Neural cell (in vitro differentiated cells): ENCODE measurements at regions not wholly inside any gene's neighbourhood (a gene's known extent, or its start where the extent isn't known, plus 50 kb on each side); places are given as distances from the start of the nearest gene placed in this dataset.

Experiments used
- H2AFZ ChIP-seq: fragments of 200-600, 300-800 bp; sonication (generic), shearing (Covaris generic); 2 replicates; pipeline ENCODE4 v1.6.0; 2014; ENCODE audit warnings: low read depth, mild to moderate bottlenecking, antibody characterized with exemption, low read length, moderate library complexity
- H3F3A ChIP-seq: fragments of 200-600 bp; shearing (Covaris generic); 2 replicates; pipeline ENCODE4 v1.6.1; 2016; ENCODE audit warnings: mild to moderate bottlenecking, moderate library complexity, mixed read lengths, antibody characterized with exemption, low read length; ENCODE audit not compliant: insufficient read depth, poor library complexity, severe bottlenecking
- H3K27ac ChIP-seq: fragments of 200-600, 300-800 bp; sonication (generic), shearing (Covaris generic); 2 replicates; pipeline ENCODE4 v1.5.1; 2014; ENCODE audit warnings: mild to moderate bottlenecking, low read length, moderate library complexity
- H3K27me3 ChIP-seq: fragments of 300-800, 200-600 bp; sonication (generic), shearing (Covaris generic); 2 replicates; pipeline ENCODE4 v1.6.0; 2014; ENCODE audit warnings: mild to moderate bottlenecking, low read depth, low read length, moderate library complexity; ENCODE audit not compliant: insufficient read depth
- H3K36me3 ChIP-seq: fragments of 300-800, 200-600 bp; sonication (generic), shearing (Covaris generic); 2 replicates; pipeline ENCODE4 v1.5.1; 2014; ENCODE audit warnings: mild to moderate bottlenecking, antibody characterized with exemption, low read length, moderate library complexity; ENCODE audit not compliant: insufficient read depth
- H3K4me2 ChIP-seq: fragments of 300-800, 200-600 bp; sonication (generic), shearing (Covaris generic); 2 replicates; pipeline ENCODE4 v1.6.0; 2014; ENCODE audit warnings: mild to moderate bottlenecking, low read length
- H3K4me3 ChIP-seq: fragments of 300-800, 200-600 bp; sonication (generic), shearing (Covaris generic); 2 replicates; pipeline ENCODE4 v1.5.1; 2014; ENCODE audit warnings: mild to moderate bottlenecking, low read length, moderate library complexity
- H3K79me2 ChIP-seq: fragments of 200-600 bp; shearing (Covaris generic); replicated peaks from 2 replicates; pipeline ENCODE4 v1.6.0; 2014; ENCODE audit warnings: mild to moderate bottlenecking, low read length, moderate library complexity; ENCODE audit not compliant: insufficient read depth
- H3K9ac ChIP-seq: fragments of 300-800, 200-600 bp; sonication (generic), shearing (Covaris generic); 2 replicates; pipeline ENCODE4 v1.6.1; 2016; ENCODE audit warnings: mild to moderate bottlenecking, low read length, mixed read lengths
- H3K9me2 ChIP-seq: fragments of 200-600 bp; shearing (Covaris generic); 2 replicates; pipeline ENCODE4 v1.6.1; 2016; ENCODE audit warnings: mild to moderate bottlenecking, low read length, mixed read lengths; ENCODE audit not compliant: insufficient read depth
- H3K9me3 ChIP-seq: fragments of 200-600, 300-800 bp; sonication (generic), shearing (Covaris generic); 2 replicates; pipeline ENCODE4 v1.6.1; 2016; ENCODE audit warnings: mild to moderate bottlenecking, mixed run types, low read length, moderate library complexity, mixed read lengths
- H4K20me1 ChIP-seq: fragments of 200-600 bp; shearing (Covaris generic); 2 replicates; pipeline ENCODE4 v1.6.1; 2016; ENCODE audit warnings: mild to moderate bottlenecking, mixed run types; ENCODE audit not compliant: insufficient read depth
- CTCF ChIP-seq: fragments of 450-650 bp; IDR thresholded peaks from 2 replicates; pipeline ENCODE4 v1.5.1; 2014; ENCODE audit warnings: antibody characterized with exemption, mild to moderate bottlenecking, moderate library complexity; ENCODE audit not compliant: poor library complexity, severe bottlenecking
- EP300 ChIP-seq: fragments of 450-650 bp; conservative IDR thresholded peaks from 2 replicates; pipeline ENCODE4 v1.6.1; 2014; ENCODE audit warnings: antibody characterized with exemption, mild to moderate bottlenecking, moderate library complexity; ENCODE audit not compliant: poor library complexity, severe bottlenecking
- EZH2 ChIP-seq: fragments of 200-600, 300-800 bp; shearing (Covaris generic), sonication (generic); IDR thresholded peaks from 2 replicates; pipeline ENCODE4 v1.6.1; 2014; ENCODE audit warnings: antibody characterized with exemption, low read length, borderline replicate concordance, mild to moderate bottlenecking; ENCODE audit not compliant: insufficient read depth, poor library complexity, severe bottlenecking
- MXI1 ChIP-seq: fragments of 450-650 bp; conservative IDR thresholded peaks from 2 replicates; pipeline ENCODE4 v1.6.1; 2014; ENCODE audit warnings: antibody characterized with exemption, mild to moderate bottlenecking; ENCODE audit not compliant: poor library complexity, severe bottlenecking
- POLR2AphosphoS5 ChIP-seq: IDR thresholded peaks from 2 replicates; pipeline ENCODE4 v1.6.1; 2012
- RAD21 ChIP-seq: fragments of 450-650 bp; conservative IDR thresholded peaks from 2 replicates; pipeline ENCODE4 v1.6.1; 2014; ENCODE audit warnings: antibody characterized with exemption, mild to moderate bottlenecking, moderate library complexity
- REST ChIP-seq: IDR thresholded peaks from 2 replicates; pipeline ENCODE4 v1.6.1; 2012; ENCODE audit warnings: borderline replicate concordance
- SMC3 ChIP-seq: fragments of 450-650 bp; conservative IDR thresholded peaks from 2 replicates; pipeline ENCODE4 v1.6.1; 2014; ENCODE audit warnings: antibody characterized with exemption, mild to moderate bottlenecking, moderate library complexity; ENCODE audit not compliant: poor library complexity
- TAF1 ChIP-seq: IDR thresholded peaks from 2 replicates; pipeline ENCODE4 v1.6.1; 2012; ENCODE audit warnings: low read depth

- Histone ChIP-seq H3K4me3 (no peak overlapping the region), H3K9me2 (no peaks in the 10 kb centered on the region), H2AFZ (no peak overlapping the region), H3K9ac (no peak overlapping the region), H3K9me3 (peaks cover 5% of the 10 kb centered on the region), H4K20me1 (no peaks in the 10 kb centered on the region), H3F3A (no peaks in the 10 kb centered on the region), H3K27me3 (no peaks in the 10 kb centered on the region), H3K36me3 (no peaks in the 10 kb centered on the region), H3K79me2 (no peaks in the 10 kb centered on the region), H3K4me2 (no peak overlapping the region), H3K27ac (no peak overlapping the region)
- TF ChIP-seq MXI1 (no peak), SMC3 (no peak), EP300 (no peak), REST (no peak), RAD21 (no peak), CTCF (no peak), EZH2 (no peak), POLR2AphosphoS5 (no peak)
Measured at GRCh38 chr5:28355831-28356230, 1317.4 kb upstream of the CDH9 start.

GRCh38 chr5:28346696-28347095 is 1308.3 kb upstream of the CDH9 start:
- Histone ChIP-seq H4K20me1 (no peaks in the 10 kb centered on the region), H3K9me2 (no peaks in the 10 kb centered on the region), H3K4me3 (no peak overlapping the region), H3K9ac (no peak overlapping the region), H3K27ac (no peak overlapping the region), H3K36me3 (no peaks in the 10 kb centered on the region), H2AFZ (no peak overlapping the region), H3K9me3 (peaks cover 4% of the 10 kb centered on the region), H3K4me2 (no peak overlapping the region), H3F3A (no peaks in the 10 kb centered on the region), H3K79me2 (no peaks in the 10 kb centered on the region), H3K27me3 (no peaks in the 10 kb centered on the region)
- no peak for TF ChIP-seq MXI1
- TF ChIP-seq SMC3: no peak
- no peak for TF ChIP-seq RAD21
- TF ChIP-seq TAF1: no peak
- no peak for TF ChIP-seq POLR2AphosphoS5
- TF ChIP-seq CTCF: no peak
- no peak for TF ChIP-seq REST
- no peak for TF ChIP-seq EP300
